Renal cortex interstitium (tissue), 11 donors: ENCODE measurements at regions not wholly inside any gene's neighbourhood (a gene's known extent, or its start where the extent isn't known, plus 50 kb on each side); places are given as distances from the start of the nearest gene placed in this dataset.

Experiments
- DNase-seq, 11 donors: peaks; one replicate each; pipeline ENCODE4 v3.0.0-alpha.2; 2013; ENCODE audit warnings: low read depth in 9 of 11, low spot score in 4 of 11; ENCODE audit errors: extremely low read depth in 1 of 11

DNA sequence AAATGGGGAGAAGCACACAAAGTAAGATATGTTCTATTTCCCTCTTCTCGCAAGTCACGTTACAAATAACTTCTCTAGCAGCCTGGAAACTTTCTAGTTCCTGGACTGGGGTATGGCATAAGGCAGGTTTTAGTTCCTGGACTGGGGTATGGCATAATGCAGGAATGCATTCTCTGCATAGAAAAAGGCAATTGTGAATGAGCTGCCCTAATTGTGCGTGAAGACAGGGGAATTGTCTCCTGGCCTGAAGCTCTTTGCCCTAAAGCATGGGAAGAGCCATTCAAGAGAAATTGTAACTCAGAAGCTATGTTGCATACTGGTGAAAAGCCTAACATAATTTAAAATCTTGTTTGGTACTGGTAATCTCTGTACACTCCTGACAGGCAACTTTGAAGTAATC, 54.3 kb upstream of the CBLB start:
- no peak for DNase-seq

DNA sequence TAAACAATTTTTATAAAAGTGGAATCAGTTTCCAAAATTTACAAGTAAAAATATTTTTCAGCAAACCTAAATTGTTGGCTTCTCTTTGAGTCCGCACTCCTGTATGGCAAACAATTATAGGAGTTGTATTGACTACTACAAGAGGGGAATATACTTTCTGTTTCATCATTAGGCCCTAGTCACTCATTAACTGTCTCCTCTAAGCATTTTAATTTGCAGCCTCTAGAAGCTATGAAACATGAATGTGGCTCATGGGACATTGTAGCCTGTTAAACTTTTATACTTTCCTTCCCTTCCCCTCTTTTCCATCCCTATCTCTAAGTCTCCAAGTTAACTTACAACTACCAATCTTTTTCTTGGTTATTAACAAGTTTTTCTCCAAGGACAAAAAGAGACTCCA, 58.9 kb upstream of the CBLB start:
- DNase-seq: no peak

DNA sequence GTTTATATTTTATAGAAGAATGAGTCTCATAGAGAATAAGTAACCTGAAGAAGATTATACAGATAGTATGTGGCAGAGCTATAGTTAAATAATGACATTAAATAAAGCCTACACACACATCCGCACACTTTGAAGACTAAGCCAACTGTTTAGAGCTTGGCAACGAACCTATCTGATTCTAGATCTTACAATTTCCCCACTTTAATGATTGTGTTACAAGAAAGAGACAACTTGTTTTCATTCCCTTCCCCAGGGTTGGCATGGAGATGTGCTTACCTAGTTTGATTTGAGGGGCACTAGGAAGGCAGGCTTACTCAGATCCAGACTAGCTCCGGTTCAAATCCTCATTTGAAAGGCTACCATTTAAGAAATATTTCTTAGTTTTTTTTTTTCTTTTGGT, 61.9 kb upstream of the CBLB start:
- no peak for DNase-seq

DNA sequence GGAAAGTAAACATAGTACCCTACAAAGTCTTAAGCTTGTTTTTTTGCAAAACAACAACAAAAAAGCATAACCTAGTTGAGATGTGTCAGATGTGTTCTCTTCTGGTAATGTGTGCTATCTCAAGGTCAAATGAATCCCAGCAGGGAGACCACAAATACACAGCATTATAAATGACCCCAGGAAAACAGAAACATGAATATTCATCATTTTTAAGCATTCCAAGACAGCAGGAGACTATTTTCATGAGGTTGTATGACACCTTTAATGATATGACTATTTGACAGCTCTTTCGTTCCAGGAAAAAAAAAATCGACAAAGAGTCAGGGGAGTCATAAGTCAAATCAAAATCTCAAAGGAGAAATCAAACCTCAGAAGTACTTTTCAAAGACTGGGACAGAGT, 62.7 kb upstream of the CBLB start:
- no peak for DNase-seq

DNA sequence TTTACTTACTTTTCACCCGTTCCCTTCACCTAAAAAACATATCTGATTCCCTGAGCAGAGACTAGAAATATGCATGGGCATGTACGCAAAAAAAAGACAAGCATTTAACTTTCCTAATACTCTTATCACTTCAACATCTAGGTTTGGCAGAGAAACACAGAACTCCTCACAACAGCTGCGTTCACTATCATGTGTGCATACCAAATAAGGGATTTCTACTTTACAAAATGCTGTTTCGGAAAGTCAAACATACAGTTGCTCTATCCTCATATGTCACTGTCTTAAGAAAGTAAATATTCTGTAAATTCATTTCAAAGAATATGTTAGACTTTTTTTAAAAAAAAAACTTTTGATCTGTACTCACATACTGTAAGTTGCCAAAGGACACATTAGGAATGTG, 65.1 kb upstream of the CBLB start:
- peak in 2 of 11 donors; percentile 7 to 31 for DNase-seq

DNA sequence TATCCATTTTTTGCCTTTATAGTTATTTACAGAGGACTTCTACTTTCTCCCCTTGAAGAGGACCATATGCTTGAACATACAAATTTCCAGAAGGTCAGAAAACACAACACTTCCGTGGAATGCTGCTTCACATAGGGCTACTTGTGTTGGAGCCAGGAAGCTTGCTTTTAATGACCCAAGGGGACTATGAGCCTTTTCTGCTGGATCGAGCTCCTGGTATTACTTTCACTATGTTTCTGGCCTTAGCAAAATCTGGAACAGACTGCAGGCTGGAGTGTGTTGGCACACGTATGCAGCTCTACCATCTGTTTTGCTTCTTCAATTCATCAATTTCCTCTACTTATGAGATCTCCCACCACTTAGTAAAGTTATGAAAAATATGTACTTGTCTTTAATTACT, 69.3 kb upstream of the CBLB start:
- peak; percentile 15 to 79 (median 52) for DNase-seq

DNA sequence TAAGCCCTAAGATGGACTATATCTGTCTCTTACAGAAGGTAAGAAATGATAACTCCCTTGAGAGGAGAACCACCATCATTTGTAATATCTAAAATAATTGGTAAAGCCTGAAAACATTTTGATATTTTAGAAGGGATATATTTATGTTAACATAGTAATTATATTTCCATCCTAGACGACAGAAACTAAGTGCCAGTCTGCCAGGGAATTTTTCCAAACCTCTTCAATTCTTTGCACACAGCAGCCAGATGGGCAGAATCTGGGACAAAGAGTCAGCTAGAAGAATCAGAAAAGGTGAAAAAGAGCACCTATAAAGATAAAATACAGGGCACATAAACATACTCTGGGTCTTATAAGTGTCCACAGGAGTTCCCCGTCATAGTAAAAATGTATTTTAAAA, 70.0 kb upstream of the CBLB start:
- no peak for DNase-seq

DNA sequence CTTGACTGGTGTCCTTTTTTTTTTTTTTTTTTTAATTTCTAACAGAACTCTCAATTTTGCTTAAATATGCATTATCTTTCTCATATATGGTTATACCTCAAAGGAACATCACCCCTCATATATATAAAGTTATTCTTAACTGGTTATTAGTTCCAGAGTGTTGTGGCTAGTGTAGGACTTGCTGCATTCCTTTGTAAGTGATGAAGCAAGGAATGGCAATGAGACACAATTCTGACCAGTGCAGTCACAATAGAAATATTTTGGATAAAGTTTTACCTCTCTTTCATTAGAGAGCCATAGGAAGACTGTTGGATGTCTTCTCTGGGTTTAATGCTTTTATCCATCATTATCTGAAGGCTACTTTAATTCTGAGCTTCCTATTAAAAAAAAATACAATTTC, 75.5 kb upstream of the CBLB start:
- DNase-seq: no peak

DNA sequence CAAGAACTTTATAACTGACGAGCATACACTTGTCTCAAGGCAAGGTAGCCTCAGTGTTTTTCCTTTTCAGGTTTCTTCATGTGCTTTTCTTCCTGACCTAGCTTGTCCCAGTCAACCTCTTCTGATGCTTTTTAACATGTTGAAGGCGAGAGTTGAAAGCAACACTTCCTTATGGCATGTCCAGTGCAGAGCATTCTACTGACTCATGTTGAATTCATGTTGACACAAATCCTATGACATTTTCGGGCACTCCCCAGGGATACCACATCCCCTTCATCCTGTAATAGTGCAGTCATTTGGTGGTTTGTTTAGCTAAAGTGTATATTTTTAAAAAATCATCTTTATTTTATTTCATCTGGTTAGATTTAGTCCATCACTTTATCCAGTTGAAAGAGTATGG, 75.9 kb upstream of the CBLB start:
- no peak for DNase-seq

DNA sequence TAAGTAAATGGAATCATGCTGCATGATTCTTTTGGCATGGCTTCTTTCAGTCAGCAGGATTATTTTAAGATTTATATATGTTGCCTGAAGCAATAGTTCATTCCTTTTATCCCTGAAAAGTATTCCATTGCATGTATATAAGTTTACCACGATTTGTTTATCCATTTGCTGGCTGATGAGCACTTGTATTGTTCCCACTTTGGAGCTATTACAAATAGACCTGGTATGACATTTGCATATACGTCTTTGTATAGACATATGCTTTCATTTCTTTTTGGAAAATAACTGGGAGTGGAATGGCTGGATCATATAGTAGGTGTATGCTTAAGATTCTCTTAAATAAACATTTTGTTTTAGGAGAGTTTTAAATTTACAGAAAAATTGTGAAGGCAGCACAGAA, 79.3 kb upstream of the CBLB start:
- DNase-seq: no peak

DNA sequence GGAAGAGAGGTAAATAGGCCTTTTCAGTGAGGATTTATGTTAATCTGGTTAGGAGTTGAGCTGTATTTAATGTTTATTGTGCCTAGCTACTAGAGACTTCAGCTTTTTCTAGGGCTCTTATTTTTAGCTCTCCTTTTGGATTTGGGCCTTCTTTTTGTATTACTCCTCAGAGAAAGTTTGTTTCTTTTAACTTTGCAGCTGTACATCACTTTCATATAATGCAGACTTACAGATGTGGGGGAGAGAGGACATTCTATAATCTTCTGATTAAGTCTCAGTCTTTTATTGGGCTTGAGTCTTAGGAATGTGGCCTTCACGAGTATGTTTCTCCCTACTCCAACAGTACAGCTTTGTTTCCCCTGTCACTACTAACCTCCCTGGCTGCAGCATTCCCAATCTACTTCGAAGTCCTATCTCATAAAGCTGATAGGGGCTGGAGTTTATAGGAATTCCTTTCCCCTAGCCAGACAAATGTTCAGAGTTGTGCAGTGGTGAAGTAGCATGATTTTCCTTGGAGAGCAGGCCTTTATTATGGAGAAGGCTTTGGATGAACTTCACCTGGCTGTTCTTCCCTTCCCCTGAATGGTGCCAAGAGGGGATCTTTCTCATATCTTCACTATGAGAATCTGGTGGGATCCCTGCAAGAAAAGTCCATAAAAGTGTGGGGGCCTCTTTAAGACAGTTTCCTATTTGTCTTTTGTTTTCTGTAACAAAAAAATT, 82.2 kb upstream of the CBLB start:
- peak in 1 of 11 donors; percentile 34 for DNase-seq

DNA sequence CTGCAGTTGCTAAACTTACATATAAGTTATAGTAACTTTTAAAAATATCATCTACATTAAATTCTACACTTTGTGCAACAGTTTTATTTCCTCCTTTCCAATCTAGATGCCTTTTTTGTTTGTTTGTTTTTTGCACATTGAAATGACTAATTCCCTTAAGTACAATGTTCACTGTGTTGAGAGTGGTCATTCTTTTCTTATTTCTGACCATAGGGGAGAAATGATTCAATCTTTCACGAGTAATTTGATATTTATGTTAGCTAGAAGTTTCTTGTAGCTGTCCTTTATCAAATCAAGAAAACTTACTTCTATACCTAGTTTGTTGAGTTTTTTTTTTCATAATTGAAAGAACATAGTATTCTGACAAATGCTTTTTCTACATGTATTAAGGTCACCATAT, 85.0 kb upstream of the CBLB start:
- DNase-seq: no peak

DNA sequence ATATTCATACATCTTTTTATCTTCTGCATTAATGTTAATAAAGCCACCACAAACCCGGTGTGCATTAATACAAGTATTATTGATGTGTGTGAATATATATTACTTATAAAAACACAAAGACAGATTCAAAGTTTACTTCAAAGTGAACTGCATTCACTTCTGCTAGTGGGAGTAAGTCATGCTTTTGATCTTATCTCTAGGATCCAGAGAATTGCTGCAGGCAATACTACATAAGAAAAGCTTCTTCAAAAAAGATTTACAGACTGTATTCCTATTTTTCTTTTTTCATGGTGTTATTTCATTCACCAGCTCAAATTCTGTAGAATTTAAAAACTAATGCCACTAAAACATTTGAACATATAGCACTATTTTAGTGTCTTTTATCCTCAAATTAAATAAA, 87.5 kb upstream of the CBLB start:
- no peak for DNase-seq

DNA sequence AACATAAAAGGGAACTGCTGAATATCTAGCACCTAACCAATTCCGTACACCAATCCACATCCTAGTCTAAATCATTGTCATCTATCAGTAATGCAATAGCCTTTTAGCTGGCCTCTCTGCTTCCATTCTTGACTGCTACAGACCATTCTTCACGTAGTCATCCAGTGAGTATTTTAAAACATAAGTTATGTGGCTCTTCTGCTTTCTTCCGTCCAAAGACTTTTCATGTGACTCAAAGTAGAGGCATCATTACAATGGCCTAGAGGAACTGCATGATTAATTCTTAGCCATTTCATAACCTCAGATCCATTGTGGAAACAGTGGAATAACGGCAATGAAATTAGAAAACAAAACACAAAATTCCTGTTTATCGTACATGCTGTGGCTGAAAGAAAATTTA, 88.9 kb upstream of the CBLB start:
- no peak for DNase-seq

DNA sequence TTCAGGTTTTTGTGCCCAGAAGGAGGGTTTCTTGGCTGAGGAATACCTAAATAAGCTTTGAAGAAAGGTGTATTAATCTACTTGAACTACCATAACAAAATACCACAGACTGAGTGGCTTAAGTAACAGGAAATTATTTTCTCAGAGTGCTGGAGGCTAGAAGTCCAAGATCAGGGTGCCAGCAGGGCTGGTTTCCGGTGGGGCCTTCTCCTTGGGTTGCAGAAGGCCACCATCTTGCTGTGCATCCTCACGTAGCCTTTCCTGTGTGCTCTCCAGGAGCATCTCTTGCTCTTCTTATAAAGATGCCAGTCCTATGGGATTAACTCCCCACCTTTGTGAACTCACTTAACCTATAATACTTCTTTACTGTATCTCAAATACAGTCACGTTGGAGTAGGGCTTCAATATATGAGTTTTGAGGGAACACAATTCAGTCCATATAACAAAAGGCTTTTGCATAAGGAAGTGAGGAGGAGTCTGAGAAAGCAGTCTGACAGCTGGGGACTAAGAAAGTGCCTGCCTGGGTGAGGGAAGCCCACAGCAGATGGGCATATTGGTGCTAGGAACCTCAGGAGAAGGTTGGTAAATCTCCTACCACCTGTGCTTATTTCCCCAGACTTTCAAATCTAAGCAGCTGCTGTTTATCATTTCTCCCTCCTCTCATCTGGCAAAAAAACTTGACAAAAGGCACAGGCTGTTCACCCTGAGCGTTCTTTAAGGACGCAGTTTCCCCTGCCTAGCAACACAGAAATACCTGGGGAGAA, 89.6 kb upstream of the CBLB start:
- DNase-seq: no peak

DNA sequence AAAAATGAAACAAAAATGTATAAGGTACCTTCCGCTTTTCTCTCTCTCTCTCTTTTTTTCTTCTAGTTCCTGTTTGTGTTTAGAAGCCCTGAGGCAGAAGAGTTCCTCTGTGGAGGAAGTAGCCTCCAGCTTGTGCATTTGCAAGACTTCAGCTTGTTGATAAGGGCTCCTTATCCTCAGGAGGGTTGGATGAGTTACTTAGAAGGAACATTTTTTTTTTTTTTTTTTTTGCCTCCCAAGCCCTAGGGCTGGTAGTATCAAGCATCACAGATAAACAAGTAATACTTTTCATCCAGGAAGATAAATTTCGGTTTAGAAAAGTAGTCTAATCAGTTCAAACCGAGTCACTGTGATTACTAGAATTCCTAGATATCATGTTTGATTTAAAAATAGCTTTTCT, 91.0 kb upstream of the CBLB start:
- no peak for DNase-seq

DNA sequence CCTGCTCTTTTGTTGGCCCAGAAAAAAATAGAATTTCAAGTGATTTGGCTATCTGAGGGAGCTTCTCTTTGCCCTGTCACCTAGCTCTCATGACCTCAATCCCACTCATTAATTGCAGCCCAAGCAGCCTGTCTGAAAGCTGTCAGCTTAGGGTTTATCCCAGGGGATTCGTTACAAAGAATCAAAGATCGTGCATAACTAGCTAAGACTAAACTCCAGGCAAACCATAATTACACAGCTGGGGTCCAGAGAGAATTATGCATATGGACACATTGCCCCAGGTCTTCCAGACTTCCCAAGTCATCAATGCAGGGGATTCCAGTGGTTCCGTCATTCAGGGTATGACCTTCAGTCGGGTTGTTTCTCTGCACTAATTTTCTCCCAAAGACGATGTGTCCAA, 91.6 kb upstream of the CBLB start:
- no peak for DNase-seq

DNA sequence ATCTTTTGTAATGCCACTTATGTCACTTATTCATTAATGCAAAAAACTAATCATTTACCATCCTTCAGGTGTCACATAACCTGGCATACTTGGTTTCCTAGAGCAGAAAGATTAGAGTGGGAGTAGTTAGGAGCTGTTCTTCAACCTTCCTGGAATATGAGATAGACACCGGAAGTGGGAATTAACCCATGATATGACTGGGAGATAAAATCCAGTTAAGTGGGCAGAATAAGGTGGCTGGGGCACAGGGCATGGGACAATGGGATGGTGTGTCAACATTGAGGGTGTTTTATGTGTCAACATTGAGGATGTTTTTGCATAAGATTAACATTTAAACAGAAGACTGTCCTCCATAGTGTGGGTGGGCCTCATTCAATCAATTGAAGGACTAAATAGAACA, 94.3 kb upstream of the CBLB start:
- no peak for DNase-seq

DNA sequence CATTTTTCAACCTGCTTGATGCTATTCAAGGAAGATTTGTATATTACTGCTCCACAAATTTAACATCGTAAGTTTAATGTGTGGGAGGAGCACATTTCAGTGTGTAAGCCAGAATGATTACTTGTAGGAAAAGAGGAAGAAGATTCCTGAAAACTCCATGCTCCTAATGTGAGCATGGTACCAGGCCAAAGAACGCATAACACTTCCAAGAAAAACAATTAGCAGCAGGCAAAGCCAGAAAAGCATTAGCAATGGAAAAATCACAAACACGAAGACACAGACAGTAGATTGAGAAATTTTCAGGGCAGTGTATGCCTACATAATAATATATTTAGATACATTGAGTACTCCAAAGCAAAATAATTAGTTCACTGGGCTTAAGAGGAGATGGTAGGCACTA, 96.6 kb upstream of the CBLB start:
- DNase-seq: no peak

DNA sequence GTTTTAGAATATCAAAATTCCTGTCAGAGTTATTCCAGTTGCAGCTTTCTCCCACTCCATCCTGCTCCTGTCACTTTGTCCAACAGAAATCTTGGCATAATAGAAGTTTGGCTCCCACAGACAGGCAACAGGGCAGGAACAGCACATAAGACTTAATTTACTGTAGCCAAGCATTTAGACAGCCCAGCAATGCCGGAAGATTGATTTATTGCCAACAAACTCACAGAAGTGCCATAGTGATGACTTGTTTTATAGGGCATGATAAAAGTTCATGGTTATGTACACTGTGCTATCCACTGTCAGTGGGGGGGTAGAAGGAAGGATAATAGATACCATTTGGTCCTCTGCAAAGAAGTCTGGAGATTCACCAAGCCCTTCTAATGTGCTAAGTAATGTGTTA, 98.3 kb upstream of the CBLB start:
- DNase-seq: peak in 4 of 11 donors; percentile 20 to 64 (median 44)

DNA sequence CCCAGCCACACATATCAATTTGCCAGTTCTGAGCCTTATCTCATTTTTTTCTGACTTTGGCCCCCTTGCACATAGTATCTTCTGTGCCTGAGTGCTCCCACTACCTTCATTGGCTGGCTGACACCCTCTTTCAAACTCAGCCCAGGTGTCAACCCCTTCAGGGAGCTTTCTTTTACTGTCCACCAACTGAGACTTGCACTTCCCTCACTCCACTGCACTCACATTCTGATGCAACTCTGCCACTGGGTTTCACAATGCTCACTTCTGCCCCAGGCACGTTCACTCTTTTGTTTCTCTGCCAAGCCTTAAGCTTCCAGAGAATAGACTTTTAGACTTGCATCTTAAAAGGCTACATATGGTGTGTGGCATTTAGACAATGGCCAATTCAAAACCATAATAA, 101.5 kb upstream of the CBLB start:
- no peak for DNase-seq
